GM19397 (cell line): ENCODE measurements at regions not wholly inside any gene's neighbourhood (a gene's known extent, or its start where the extent isn't known, plus 50 kb on each side); places are given as distances from the start of the nearest gene placed in this dataset.

Source experiments
- ATAC-seq: cut with Tn5 transposase; IDR thresholded peaks from one replicate; pipeline ENCODE4 v1.9.1; 2021; ENCODE audit warnings: mild to moderate bottlenecking, moderate library complexity; ENCODE audit not compliant: unreplicated experiment

- ATAC-seq, result no peak
Measured at GRCh38 chr13:103273825-103274224, 207.6 kb upstream of the SLC10A2 start.

- ATAC-seq, result no peak
Measured at GRCh38 chr13:103272770-103273169, 206.6 kb upstream of the SLC10A2 start.

GRCh38 chr13:103263448-103263847 lies 197.2 kb upstream of the SLC10A2 start:
- ATAC-seq, result no peak

GRCh38 chr13:103255587-103256301 lies 189.5 kb upstream of the SLC10A2 start:
- ATAC-seq, result no peak

GRCh38 chr13:103250071-103250470 lies 183.9 kb upstream of the SLC10A2 start:
- ATAC-seq, result no peak

- ATAC-seq, result no peak
Measured at GRCh38 chr13:103246581-103247200, 180.5 kb upstream of the SLC10A2 start.

- ATAC-seq, result no peak
Measured at GRCh38 chr13:103243495-103243894, 177.3 kb upstream of the SLC10A2 start.

- ATAC-seq, result no peak
Measured at GRCh38 chr13:103238441-103238840, 172.2 kb upstream of the SLC10A2 start.

GRCh38 chr13:103236213-103236612 lies 170.0 kb upstream of the SLC10A2 start:
- no peak for ATAC-seq

GRCh38 chr13:103229674-103230073 lies 163.5 kb upstream of the SLC10A2 start:
- ATAC-seq, result no peak

- no peak for ATAC-seq
Measured at GRCh38 chr13:103224804-103225203, 158.6 kb upstream of the SLC10A2 start.

- no peak for ATAC-seq
Measured at GRCh38 chr13:103222683-103223082, 156.5 kb upstream of the SLC10A2 start.

GRCh38 chr13:103218253-103218652 lies 152.0 kb upstream of the SLC10A2 start:
- no peak for ATAC-seq

- no peak for ATAC-seq
Measured at GRCh38 chr13:103213152-103213551, 146.9 kb upstream of the SLC10A2 start.

GRCh38 chr13:103210348-103210747 lies 144.1 kb upstream of the SLC10A2 start:
- no peak for ATAC-seq

GRCh38 chr13:103203735-103204330 lies 137.6 kb upstream of the SLC10A2 start:
- no peak for ATAC-seq

GRCh38 chr13:103200118-103200885 lies 134.1 kb upstream of the SLC10A2 start:
- ATAC-seq, result no peak

- ATAC-seq, result no peak
Measured at GRCh38 chr13:103199380-103200088, 133.3 kb upstream of the SLC10A2 start.

- ATAC-seq, result no peak
Measured at GRCh38 chr13:103196356-103196755, 130.1 kb upstream of the SLC10A2 start.

GRCh38 chr13:103195762-103196161 lies 129.5 kb upstream of the SLC10A2 start:
- ATAC-seq, result no peak

- no peak for ATAC-seq
Measured at GRCh38 chr13:103194871-103195270, 128.7 kb upstream of the SLC10A2 start.
